ENCODE measurements at regions not wholly inside any gene's neighbourhood (a gene's known extent, or its start where the extent isn't known, plus 50 kb on each side); places are given as distances from the start of the nearest gene placed in this dataset.

GRCh38 chr2:163367825-163368582, 367.8 kb downstream of the FIGN start:
- no peak for DNase-seq

DNA sequence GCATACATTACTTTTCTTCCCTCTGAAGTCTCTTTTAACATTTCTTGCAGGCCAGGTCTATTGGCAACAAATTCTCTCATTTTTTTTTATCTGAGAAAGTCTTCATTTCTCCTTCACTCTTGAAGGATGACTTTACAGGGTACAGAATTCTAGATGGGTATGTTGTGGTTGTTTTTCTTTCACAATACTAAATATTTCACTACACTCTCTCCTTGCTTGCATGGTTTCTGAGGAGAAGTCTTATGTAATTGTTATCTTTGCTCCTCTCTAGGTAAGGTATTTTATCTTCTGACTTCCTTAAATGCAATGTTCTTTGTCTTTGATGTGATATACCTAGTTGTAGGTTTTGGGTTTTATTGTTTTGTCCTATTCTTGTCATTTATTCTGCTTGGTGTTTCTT, 371.1 kb downstream of the FIGN start:
- no peak for DNase-seq

DNA sequence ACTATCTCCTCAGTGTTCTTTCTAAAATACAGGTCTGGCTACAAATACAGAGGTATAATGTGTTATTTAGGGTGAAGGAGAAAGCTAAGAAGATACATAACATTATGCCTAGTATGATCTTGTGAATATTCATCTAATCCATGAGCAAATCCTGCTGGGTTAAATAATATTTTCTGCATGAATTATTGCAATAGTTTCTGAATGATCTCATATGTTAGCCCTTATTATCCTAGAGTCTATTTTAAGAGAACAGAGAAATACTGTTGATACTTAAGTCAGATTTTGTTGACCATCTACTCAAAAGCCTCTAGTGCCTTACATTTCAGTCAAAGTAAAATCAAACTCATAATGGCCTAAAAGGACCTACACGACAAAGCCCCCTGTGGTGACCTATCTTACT, 382.3 kb downstream of the FIGN start:
- no peak for DNase-seq

- DNase-seq = no peak
These were observed 383.8 kb downstream of the FIGN start for GRCh38 chr2:163351966-163352365.

GRCh38 chr2:163351143-163351542, 384.7 kb downstream of the FIGN start:
- DNase-seq = no peak

GRCh38 chr2:163348857-163349380, 386.9 kb downstream of the FIGN start:
- DNase-seq = peak; percentile 40

DNA sequence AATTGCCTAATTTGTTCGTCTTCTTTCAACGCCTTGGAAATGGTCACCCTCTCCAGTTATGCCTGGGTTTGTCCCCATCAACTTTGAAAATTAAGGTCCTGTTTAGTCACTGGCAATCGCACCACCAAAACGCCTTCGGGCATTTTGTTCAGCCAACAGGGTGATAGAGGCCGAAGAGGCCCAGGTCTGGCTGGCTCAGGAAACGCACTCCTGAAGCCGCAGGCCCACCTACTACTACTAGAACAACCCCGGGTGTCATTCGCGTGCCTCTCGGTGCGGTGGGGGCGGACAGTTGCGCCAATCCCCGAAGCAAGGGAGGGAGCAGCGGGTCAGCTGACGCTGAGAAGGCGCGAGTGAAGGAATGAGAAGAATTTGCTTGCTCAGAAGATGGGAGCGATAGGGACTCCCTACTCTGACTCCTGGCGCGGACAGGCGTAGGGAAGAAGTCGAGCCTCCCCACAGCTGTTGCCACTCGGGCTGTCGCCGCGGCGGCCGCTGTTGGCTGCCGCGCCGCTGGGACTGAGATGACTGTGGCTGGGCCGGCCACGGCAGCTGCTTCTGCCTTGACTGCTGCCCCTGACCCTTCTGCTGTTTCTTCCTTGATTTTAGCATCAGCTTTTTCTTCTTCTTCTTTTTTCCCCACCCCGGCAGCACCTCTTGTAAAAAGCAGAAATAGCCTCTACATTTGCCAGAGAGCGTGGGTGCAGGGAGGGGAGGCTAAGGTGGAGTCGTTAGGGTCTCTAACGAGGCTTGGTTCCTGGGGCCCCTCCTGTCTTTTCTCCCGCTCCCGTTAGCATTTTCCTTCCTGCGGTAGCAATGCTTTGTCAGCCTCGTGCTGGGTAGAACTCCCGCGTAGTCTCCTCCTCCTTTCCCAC, 387.6 kb downstream of the FIGN start:
- DNase-seq = peak; percentile 60

GRCh38 chr2:163345795-163346573, 389.8 kb downstream of the FIGN start:
- peak; percentile 89 for DNase-seq

DNA sequence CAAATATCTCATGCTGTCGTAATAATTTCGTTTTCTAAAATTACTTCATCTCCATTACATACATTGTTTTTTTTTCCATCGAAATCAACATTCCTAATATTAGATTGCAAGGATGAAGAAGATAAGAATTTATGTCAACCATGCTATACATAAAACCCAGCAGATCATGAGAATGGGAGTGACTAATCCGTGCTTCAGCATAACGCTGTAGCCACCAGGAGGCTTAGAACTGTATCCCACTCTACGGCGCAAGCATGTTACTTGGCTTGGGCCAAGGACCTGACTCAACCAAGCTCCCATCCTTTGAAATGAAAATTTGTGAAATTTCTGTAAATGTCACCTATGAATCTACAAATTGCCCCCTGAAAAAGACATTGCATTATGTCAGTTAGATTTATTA, 392.5 kb downstream of the FIGN start:
- DNase-seq = no peak

DNA sequence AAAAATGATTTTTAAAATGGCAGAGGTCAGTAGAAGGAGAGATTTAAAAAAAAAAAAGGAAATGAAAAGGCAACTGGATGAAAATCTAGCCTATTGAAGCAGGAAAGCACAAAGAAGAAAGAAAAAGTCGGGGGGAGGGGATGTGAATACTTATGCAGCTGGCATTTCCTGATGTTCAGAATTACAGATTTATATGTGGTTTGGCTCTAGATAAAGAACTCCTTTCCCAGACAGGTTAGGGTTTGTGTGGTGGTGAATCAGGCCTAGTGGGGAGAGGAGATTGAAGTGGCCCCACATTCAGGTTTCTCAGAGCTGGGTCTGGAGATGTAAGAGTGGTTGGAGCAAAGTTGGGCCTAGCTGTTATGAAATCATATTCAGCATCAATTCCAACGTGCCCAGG, 394.4 kb downstream of the FIGN start:
- no peak for DNase-seq

GRCh38 chr2:163338270-163338669, 397.5 kb downstream of the FIGN start:
- DNase-seq = no peak

GRCh38 chr2:163324677-163325076, 411.1 kb downstream of the FIGN start:
- DNase-seq = no peak

GRCh38 chr2:163319006-163319405, 416.8 kb downstream of the FIGN start:
- no peak for DNase-seq

DNA sequence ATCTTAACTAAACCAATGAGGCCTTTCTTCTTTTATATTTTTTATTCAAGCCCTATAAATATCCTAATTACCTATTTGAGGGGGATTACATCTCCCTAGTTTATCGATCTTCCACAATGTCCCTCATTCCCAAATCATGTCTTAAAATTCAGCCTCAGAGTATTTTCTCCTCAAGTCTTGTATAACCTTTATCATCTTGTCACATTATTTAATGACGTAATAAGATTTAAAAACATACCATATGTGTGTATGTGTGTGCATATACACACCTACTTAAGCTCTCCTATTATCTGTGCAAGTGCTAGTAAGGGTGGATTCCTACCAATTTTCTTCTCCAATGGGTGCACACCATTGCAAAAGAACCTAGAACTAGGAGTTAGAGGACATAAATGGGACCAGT, 421.1 kb downstream of the FIGN start:
- DNase-seq = no peak

DNA sequence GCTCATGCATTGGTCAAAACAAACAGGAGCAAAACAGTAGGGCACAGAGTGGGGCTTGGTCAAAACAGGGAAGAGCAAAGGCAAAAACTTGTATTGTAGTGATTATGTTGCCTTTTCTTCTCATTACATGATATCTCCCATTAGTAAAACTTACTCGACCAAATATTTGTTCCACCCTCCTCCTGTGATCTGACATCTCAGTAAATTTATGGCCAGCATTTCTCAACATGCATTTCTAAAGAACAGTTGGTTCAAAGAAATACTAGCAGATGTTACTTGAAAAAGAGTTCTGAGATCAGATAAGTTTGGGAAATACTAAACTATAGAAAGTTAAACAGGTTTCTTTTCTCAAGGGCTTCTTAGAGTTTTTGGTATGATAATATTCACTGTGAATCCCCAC, 423.1 kb downstream of the FIGN start:
- DNase-seq = peak; percentile 29

- DNase-seq = no peak
These were observed 429.2 kb downstream of the FIGN start for GRCh38 chr2:163306647-163307046.

- DNase-seq = no peak
These were observed 433.7 kb downstream of the FIGN start for GRCh38 chr2:163302141-163302540.

- DNase-seq = no peak
These were observed 444.0 kb downstream of the FIGN start for GRCh38 chr2:163291790-163292189.

DNA sequence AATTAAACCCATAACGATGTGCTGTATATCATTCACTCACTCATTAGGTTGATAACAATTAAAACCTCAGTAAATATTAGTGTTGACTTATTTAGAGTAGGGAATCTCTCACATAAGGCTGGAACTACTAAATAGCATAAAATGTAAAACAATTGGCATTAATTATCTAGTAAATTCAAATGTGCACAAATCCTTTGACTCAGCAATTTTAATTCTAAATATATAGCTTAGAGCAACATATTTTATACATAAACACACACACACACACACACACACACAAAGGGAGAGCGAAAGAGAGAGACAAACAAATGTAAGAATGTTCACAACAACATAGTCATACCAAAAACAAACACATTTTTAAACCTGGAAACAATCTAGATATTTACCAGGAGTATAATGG, 443.1 kb upstream of the KCNH7 start:
- DNase-seq = no peak

- DNase-seq = no peak
These were observed 430.9 kb upstream of the KCNH7 start for GRCh38 chr2:163269374-163270021.

DNA sequence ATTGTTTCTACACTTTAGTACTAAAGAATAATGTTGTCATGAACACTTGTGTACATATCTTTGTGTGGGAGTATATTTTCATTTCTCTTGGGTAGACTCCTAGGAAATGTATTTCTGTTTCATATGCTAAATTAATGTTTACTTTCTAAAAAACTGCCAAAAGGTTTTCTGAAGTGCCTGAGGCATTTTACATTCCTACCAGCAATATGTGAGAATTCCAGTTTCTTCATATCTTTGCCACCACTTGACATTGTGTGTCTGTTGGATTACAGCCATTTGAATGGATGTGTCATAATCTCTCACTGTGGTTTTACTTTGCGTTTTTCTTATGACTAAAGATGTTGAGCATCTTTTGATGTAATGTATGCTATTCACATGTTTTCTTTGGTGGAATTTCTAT, 428.2 kb upstream of the KCNH7 start:
- DNase-seq = no peak

DNA sequence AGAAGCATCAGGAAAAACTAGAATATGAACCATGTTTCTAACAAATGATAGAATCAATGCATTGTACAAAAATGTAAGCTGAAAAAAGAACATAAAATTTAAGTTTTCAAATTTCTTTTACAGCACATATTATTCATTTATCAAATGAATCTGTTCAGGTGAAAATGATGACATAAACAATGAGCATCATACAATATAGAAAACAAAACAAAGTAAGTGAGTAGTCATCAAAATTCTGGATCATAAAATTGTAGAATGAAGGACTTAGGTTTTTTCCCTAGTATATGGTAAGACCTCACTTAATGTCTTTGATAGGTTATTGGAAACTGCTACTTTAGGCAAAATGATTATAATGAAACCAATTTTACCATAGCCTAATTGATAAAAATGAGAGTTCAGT, 427.0 kb upstream of the KCNH7 start:
- DNase-seq = no peak

GRCh38 chr2:163264341-163264740, 425.8 kb upstream of the KCNH7 start:
- DNase-seq = no peak
